Nephron progenitor cell (in vitro differentiated cells): ENCODE measurements at regions not wholly inside any gene's neighbourhood (a gene's known extent, or its start where the extent isn't known, plus 50 kb on each side); places are given as distances from the start of the nearest gene placed in this dataset.

ENCODE experiments used
- DNase-seq: peaks from one replicate; pipeline ENCODE4 v3.0.0; 2021
- H3K27ac Mint-ChIP-seq: 2 replicates; pipeline ENCODE4 v1.8.0; 2021; ENCODE audit warnings: mild to moderate bottlenecking, moderate library complexity, mixed read lengths
- H3K27me3 Mint-ChIP-seq: 2 replicates; pipeline ENCODE4 v1.8.0; 2021; ENCODE audit warnings: mild to moderate bottlenecking, low read depth, mixed read lengths; ENCODE audit not compliant: poor library complexity
- H3K36me3 Mint-ChIP-seq: 2 replicates; pipeline ENCODE4 v1.8.0; 2021; ENCODE audit warnings: low read depth, mixed read lengths
- H3K4me1 Mint-ChIP-seq: 2 replicates; pipeline ENCODE4 v1.8.0; 2021; ENCODE audit warnings: mixed read lengths
- H3K4me3 Mint-ChIP-seq: 2 replicates; pipeline ENCODE4 v1.8.0; 2021; ENCODE audit warnings: mild to moderate bottlenecking, moderate library complexity, mixed read lengths
- H3K9me3 Mint-ChIP-seq: 2 replicates; pipeline ENCODE4 v1.8.0; 2021; ENCODE audit warnings: mild to moderate bottlenecking, moderate library complexity, mixed read lengths
- TF ChIP-seq, protein P1 (sequence below): fragments of 200-600 bp; sonication (generic); IDR thresholded peaks from 2 replicates; pipeline ENCODE4 v1.5.0; 2021; ENCODE audit warnings: antibody characterized with exemption

DNA sequence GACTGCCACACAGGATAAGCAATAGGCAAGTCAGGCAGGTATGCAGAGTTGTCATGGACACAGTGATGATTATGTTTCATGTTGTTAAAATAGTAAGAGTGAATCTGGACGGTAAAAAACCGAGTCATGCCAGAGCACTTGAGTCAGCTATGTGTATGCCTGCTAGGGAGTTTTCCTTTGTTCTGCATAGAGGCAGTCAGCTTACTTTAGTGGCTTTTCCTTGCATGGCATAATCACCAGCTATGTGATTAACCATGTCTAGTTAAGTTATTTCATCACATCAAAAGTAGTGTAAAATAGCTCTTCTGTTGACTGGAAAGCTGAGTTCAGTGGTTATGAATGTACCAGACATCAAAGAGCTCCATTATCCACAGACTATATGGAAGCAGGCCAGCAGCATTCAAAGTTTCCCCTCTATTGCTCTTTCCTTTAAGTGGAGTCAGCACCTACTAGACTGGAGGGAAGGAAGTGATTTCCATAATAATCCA is 989.8 kb downstream of the TLE1 start:
- H3K27me3 Mint-ChIP-seq: peaks cover 3% of the 10 kb centered on the region
- no peak overlapping the region for H3K27ac Mint-ChIP-seq
- no peak overlapping the region for H3K4me3 Mint-ChIP-seq
- peaks cover 9% of the 10 kb centered on the region for H3K9me3 Mint-ChIP-seq
- peaks cover 23% of the 10 kb centered on the region for H3K4me1 Mint-ChIP-seq
- DNase-seq: no peak
- TF ChIP-seq, protein P1, sequence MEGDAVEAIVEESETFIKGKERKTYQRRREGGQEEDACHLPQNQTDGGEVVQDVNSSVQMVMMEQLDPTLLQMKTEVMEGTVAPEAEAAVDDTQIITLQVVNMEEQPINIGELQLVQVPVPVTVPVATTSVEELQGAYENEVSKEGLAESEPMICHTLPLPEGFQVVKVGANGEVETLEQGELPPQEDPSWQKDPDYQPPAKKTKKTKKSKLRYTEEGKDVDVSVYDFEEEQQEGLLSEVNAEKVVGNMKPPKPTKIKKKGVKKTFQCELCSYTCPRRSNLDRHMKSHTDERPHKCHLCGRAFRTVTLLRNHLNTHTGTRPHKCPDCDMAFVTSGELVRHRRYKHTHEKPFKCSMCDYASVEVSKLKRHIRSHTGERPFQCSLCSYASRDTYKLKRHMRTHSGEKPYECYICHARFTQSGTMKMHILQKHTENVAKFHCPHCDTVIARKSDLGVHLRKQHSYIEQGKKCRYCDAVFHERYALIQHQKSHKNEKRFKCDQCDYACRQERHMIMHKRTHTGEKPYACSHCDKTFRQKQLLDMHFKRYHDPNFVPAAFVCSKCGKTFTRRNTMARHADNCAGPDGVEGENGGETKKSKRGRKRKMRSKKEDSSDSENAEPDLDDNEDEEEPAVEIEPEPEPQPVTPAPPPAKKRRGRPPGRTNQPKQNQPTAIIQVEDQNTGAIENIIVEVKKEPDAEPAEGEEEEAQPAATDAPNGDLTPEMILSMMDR: no peak
- no peaks in the 10 kb centered on the region for H3K36me3 Mint-ChIP-seq

DNA sequence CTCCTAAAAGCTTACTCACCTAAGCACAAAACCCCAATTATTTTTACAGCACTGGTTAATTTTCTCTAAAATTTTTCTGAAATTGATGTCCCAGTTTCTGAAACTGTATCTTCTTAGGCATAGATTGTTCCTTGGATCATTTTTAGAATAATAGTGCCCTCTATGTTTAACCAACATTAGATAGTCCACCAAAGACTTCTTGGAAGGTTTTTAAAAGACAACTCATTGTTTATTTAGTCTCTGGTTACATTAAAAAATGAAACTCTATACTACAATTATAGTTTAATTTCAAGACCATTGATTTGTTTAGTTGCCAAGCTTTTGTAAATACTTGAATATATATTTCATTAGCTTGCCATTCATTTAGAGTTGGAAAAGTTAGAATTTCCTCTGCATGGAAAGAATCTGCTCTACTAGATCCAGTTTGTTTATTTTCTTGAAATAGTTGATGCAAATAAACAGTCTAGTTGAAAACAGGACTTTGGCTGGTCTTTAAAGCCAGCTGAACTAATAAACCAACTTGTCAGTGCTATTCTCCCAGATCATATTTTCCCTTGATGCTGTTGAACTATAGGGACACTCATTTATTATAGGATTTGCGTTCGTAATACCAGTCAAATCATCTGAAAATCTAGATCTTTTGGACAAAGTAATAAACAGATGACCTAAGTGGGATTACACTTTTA is 990.5 kb downstream of the TLE1 start:
- Mint-ChIP-seq H3K9me3 (peaks cover 13% of the 10 kb centered on the region), H3K36me3 (no peaks in the 10 kb centered on the region), H3K27me3 (peaks cover 3% of the 10 kb centered on the region), H3K4me1 (peaks cover 23% of the 10 kb centered on the region), H3K4me3 (no peak overlapping the region), H3K27ac (no peak overlapping the region)
- TF ChIP-seq, protein P1: no peak
- DNase-seq: no peak

DNA sequence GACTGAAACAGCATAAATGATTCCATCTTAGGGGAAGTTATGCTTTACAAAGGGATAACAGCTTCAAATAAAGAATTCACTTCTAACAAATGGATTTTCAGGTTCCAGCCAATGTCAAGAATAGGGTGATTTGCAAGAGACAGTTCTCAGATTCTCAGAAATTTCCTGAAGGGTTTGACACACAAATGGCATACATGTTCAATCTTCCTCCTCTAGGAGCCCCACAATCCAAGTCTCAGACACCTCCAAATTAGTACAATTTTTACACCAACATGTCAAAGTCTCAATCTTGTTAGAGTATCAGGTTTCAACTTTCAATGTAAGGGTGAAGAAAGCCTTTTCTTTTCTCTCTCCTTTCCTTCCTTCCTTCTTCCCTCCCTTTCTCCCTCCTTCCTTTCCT is 996.6 kb downstream of the TLE1 start:
- TF ChIP-seq, protein P1: no peak
- no peak overlapping the region for H3K27ac Mint-ChIP-seq
- no peak overlapping the region for H3K4me3 Mint-ChIP-seq
- DNase-seq: no peak
- H3K4me1 Mint-ChIP-seq: peaks cover 13% of the 10 kb centered on the region
- H3K9me3 Mint-ChIP-seq: peaks cover 15% of the 10 kb centered on the region
- H3K36me3 Mint-ChIP-seq: no peaks in the 10 kb centered on the region
- peaks cover 9% of the 10 kb centered on the region for H3K27me3 Mint-ChIP-seq

DNA sequence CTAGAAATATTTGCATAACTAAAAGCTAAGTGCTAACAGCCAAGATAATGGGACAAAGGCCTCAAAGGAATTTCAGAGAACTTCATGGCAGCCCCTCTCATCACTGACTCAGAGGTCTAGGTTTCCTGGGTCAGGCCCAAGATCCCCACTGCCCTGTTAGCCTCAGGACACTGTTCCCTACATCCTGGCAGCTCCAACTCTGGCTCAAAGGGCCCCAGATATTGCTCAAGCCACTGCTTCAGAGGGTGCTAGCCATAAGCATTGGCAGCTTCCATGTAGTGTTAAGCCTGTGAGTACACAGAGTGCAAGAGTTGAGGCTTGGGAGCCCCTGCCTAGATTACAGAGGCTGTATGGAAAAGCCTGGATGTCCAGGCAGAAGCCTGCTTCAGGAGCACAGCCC is 998.1 kb downstream of the TLE1 start:
- H3K4me1 Mint-ChIP-seq: peaks cover 5% of the 10 kb centered on the region
- peaks cover 9% of the 10 kb centered on the region for H3K27me3 Mint-ChIP-seq
- H3K9me3 Mint-ChIP-seq: peaks cover 10% of the 10 kb centered on the region
- no peak for DNase-seq
- H3K4me3 Mint-ChIP-seq: no peak overlapping the region
- no peak overlapping the region for H3K27ac Mint-ChIP-seq
- TF ChIP-seq, protein P1: no peak
- H3K36me3 Mint-ChIP-seq: no peaks in the 10 kb centered on the region

DNA sequence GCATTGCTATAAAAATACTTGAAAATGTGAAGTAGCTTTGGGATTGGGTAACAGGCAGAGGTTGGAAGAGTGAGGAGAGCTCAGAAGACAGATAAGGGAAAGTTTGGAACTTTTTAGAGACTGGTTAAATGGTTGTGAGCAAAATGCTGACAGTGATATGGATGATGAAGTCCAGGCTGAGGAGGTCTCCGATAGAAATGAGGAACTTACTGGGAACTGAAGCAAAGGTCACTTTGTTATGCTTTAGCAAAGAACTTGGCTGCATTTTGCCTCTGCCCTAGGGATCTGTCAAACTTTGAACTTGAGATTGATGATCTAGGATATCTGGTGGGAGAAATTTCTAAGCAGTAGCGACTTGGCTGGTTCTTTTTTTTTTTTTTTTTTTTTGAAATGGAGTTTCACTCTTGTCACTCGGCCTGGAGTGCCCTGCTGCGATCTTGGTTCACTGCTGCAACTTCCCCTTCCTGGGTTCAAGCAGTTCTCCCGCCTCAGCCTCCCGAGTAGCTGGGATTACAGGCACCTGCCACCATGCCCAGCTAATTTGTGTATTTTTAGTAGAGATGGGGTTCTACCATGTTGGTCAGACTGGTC is 998.9 kb downstream of the TLE1 start:
- H3K27me3 Mint-ChIP-seq: peaks cover 9% of the 10 kb centered on the region
- H3K4me3 Mint-ChIP-seq: no peak overlapping the region
- peaks cover 10% of the 10 kb centered on the region for H3K9me3 Mint-ChIP-seq
- no peak for DNase-seq
- TF ChIP-seq, protein P1: no peak
- no peak overlapping the region for H3K27ac Mint-ChIP-seq
- H3K4me1 Mint-ChIP-seq: peaks cover 5% of the 10 kb centered on the region
- H3K36me3 Mint-ChIP-seq: no peaks in the 10 kb centered on the region

DNA sequence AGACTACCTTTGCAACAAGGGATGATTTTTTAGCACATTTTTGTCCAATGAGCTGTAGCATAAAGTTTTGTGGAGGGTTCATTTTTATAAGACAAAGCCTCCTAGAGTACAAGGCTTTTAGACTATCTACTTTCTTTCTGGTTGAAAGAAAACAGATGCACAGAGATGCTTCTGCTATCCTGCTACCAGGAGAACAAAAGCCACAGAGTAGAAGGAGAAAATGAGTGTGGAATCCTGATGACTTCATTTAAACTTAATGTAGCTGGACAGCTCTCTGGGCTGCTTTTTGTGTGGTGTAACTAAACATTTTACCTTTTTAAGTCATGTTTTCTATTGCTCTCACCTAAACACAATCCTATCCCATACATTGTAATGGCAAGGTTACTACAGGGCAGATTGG is 1009.4 kb downstream of the TLE1 start:
- Mint-ChIP-seq H3K9me3 (no peaks in the 10 kb centered on the region), H3K36me3 (no peaks in the 10 kb centered on the region), H3K27me3 (no peaks in the 10 kb centered on the region), H3K27ac (no peak overlapping the region), H3K4me3 (no peak overlapping the region), H3K4me1 (no peaks in the 10 kb centered on the region)
- no peak for DNase-seq
- TF ChIP-seq, protein P1: no peak
